Loucy (cell line): ENCODE measurements at regions not wholly inside any gene's neighbourhood (a gene's known extent, or its start where the extent isn't known, plus 50 kb on each side); places are given as distances from the start of the nearest gene placed in this dataset.

Source experiments
- H2AFZ ChIP-seq: fragments of 200-600 bp; sonication (generic); 2 replicates; pipeline ENCODE4 v1.6.0; 2016; ENCODE audit warnings: antibody characterized with exemption, mild to moderate bottlenecking, low read length, moderate library complexity
- H3F3A ChIP-seq: fragments of 200-600 bp; 2 replicates; pipeline ENCODE4 v1.6.0; 2016; ENCODE audit warnings: antibody characterized with exemption, low read depth, mild to moderate bottlenecking
- H3K27me3 ChIP-seq: fragments of 200-600 bp; sonication (generic); 2 replicates; pipeline ENCODE4 v1.6.1; 2014; ENCODE audit warnings: low read length, mild to moderate bottlenecking; ENCODE audit not compliant: insufficient read depth, poor library complexity, severe bottlenecking
- H3K36me3 ChIP-seq: fragments of 200-600 bp; sonication (generic); 2 replicates; pipeline ENCODE4 v1.6.1; 2016; ENCODE audit warnings: low read length; ENCODE audit not compliant: insufficient read depth
- H3K4me1 ChIP-seq: fragments of 200-600 bp; sonication (generic); 2 replicates; pipeline ENCODE4 v1.5.1; 2014; ENCODE audit warnings: low read length, mild to moderate bottlenecking; ENCODE audit not compliant: insufficient read depth, poor library complexity, severe bottlenecking
- H3K4me2 ChIP-seq: fragments of 200-600 bp; sonication (generic); 2 replicates; pipeline ENCODE4 v1.6.0; 2014; ENCODE audit warnings: antibody characterized with exemption, low read length, low read depth, mild to moderate bottlenecking; ENCODE audit not compliant: poor library complexity, severe bottlenecking
- H3K4me3 ChIP-seq: fragments of 200-600 bp; sonication (generic); 2 replicates; pipeline ENCODE4 v1.5.1; 2014; ENCODE audit warnings: low read length, mild to moderate bottlenecking, mixed read lengths; ENCODE audit not compliant: poor library complexity, severe bottlenecking
- H3K79me2 ChIP-seq: fragments of 200-600 bp; sonication (generic); 2 replicates; pipeline ENCODE4 v1.6.1; 2014; ENCODE audit warnings: low read length; ENCODE audit not compliant: insufficient read depth
- H3K9ac ChIP-seq: fragments of 200-600 bp; sonication (generic); 2 replicates; pipeline ENCODE4 v1.6.0; 2014; ENCODE audit warnings: mild to moderate bottlenecking, low read depth, low read length, moderate library complexity; ENCODE audit not compliant: poor library complexity, severe bottlenecking
- H3K9me2 ChIP-seq: fragments of 200-600 bp; sonication (generic); replicated peaks from 2 replicates; pipeline ENCODE4 v1.6.1; 2016; ENCODE audit warnings: low read depth, low read length, mixed read lengths
- H3K9me3 ChIP-seq: fragments of 200-600 bp; sonication (generic); 2 replicates; pipeline ENCODE4 v1.6.1; 2014; ENCODE audit warnings: mild to moderate bottlenecking, antibody characterized with exemption, low read length, low read depth; ENCODE audit not compliant: insufficient read depth
- H4K20me1 ChIP-seq: fragments of 200-600 bp; sonication (generic); 2 replicates; pipeline ENCODE4 v1.6.0; 2014; ENCODE audit warnings: antibody characterized with exemption, low read length, mild to moderate bottlenecking; ENCODE audit not compliant: insufficient read depth, poor library complexity, severe bottlenecking
- EZH2phosphoT487 ChIP-seq: fragments of 200-600 bp; IDR thresholded peaks from 2 replicates; pipeline ENCODE4 v1.6.1; 2018; ENCODE audit warnings: antibody characterized with exemption, mild to moderate bottlenecking, moderate library complexity, borderline replicate concordance
- TF ChIP-seq, protein P1 (sequence below): fragments of 200-600 bp; sonication (generic); conservative IDR thresholded peaks from 2 replicates; pipeline ENCODE4 v1.5.1; 2014; ENCODE audit warnings: mild to moderate bottlenecking, antibody characterized with exemption, low read length

DNA sequence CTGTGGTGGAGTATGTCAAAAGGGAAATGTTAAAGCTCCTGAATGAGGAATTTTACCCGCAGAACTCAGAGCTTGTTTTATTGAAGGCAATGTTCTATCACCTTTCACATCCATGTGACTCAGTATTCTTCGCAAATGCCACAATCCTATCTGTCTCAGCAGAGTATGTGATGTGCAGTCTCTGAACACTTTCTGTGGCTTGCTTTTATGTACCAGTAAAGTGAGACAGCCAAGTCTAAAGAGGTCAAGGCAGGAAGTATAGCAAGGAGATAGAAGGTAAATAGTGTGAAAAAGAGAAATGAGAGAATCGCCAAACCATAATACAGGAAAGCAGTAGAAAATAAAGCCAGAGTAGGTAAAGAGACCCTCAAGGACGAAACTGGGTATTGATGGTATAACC, 515.8 kb downstream of the RAB28 start:
- Histone ChIP-seq H3F3A (no peaks in the 10 kb centered on the region), H3K4me2 (no peak overlapping the region), H3K36me3 (no peaks in the 10 kb centered on the region), H3K27me3 (no peaks in the 10 kb centered on the region), H3K9ac (no peak overlapping the region), H3K9me3 (no peaks in the 10 kb centered on the region), H3K79me2 (no peaks in the 10 kb centered on the region), H3K4me1 (no peaks in the 10 kb centered on the region), H4K20me1 (no peaks in the 10 kb centered on the region), H3K4me3 (no peak overlapping the region), H2AFZ (no peak overlapping the region), H3K9me2 (no peaks in the 10 kb centered on the region)
- TF ChIP-seq, protein P1, sequence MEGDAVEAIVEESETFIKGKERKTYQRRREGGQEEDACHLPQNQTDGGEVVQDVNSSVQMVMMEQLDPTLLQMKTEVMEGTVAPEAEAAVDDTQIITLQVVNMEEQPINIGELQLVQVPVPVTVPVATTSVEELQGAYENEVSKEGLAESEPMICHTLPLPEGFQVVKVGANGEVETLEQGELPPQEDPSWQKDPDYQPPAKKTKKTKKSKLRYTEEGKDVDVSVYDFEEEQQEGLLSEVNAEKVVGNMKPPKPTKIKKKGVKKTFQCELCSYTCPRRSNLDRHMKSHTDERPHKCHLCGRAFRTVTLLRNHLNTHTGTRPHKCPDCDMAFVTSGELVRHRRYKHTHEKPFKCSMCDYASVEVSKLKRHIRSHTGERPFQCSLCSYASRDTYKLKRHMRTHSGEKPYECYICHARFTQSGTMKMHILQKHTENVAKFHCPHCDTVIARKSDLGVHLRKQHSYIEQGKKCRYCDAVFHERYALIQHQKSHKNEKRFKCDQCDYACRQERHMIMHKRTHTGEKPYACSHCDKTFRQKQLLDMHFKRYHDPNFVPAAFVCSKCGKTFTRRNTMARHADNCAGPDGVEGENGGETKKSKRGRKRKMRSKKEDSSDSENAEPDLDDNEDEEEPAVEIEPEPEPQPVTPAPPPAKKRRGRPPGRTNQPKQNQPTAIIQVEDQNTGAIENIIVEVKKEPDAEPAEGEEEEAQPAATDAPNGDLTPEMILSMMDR: no peak
- no peak for TF ChIP-seq EZH2phosphoT487

DNA sequence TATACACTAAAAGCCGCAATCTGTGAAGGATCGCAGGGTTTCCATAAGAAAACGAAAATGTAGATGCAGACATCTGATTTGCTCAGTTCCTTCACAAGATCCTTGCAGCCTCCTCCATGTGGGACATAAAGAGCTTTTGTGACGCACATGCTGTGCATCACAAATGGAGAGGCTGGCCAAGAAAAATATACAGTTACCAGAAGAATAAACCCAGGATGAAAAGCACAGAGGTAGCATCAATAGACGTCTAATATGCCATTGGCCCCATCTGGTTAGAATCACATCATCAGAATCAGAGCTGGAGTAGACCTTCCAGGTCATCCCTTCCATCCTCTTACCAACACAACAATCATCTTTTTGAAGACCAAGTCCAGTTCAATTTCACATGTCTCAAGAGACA, 517.4 kb downstream of the RAB28 start:
- Histone ChIP-seq H3K9me3 (no peaks in the 10 kb centered on the region), H4K20me1 (no peaks in the 10 kb centered on the region), H3K4me1 (no peaks in the 10 kb centered on the region), H3K4me2 (no peak overlapping the region), H3K4me3 (no peak overlapping the region), H2AFZ (no peak overlapping the region), H3K79me2 (no peaks in the 10 kb centered on the region), H3K9ac (no peak overlapping the region), H3K27me3 (no peaks in the 10 kb centered on the region), H3K9me2 (no peaks in the 10 kb centered on the region), H3F3A (no peaks in the 10 kb centered on the region), H3K36me3 (no peaks in the 10 kb centered on the region)
- TF ChIP-seq EZH2phosphoT487: no peak
- TF ChIP-seq, protein P1: no peak

DNA sequence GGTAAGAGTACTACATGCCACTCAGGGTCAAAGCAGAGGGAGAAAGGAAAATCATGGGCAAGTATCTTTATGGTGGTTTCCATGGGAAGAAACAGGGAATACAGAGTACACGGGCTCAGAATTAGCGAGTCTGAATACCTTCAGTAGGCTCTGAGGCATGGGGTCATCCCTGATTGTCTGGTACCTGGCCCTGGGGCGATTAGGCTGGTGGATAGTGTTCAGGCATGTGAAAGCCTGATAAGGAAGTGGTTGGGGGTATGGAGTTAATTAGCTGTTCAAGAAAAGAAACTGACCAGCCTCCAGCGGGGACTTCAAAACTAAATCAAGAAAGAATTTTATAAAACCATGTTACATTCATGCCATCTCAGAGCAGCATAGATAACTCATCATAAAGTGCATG, 518.8 kb downstream of the RAB28 start:
- no peaks in the 10 kb centered on the region for H3K27me3 ChIP-seq
- no peak overlapping the region for H3K4me3 ChIP-seq
- no peaks in the 10 kb centered on the region for H3K9me3 ChIP-seq
- H3K9me2 ChIP-seq: no peaks in the 10 kb centered on the region
- H2AFZ ChIP-seq: no peak overlapping the region
- H3K4me2 ChIP-seq: no peak overlapping the region
- TF ChIP-seq EZH2phosphoT487: no peak
- TF ChIP-seq, protein P1: no peak
- no peaks in the 10 kb centered on the region for H3K79me2 ChIP-seq
- no peaks in the 10 kb centered on the region for H3K36me3 ChIP-seq
- H4K20me1 ChIP-seq: no peaks in the 10 kb centered on the region
- H3F3A ChIP-seq: no peaks in the 10 kb centered on the region
- H3K9ac ChIP-seq: no peak overlapping the region
- H3K4me1 ChIP-seq: no peaks in the 10 kb centered on the region
